IMR-90 (cell line): ENCODE measurements at regions not wholly inside any gene's neighbourhood (a gene's known extent, or its start where the extent isn't known, plus 50 kb on each side); places are given as distances from the start of the nearest gene placed in this dataset.

Experiments
- ATAC-seq: fragments of 200-7000 bp; cut with Tn5 transposase; 2 replicates; pipeline ENCODE4 v1.9.1; 2020; ENCODE audit warnings: low read depth, mild to moderate bottlenecking, moderate library complexity
- BruUV-seq: library from RNA; stranded (reverse); fragments of 400-500 nt; replicated peaks from 2 replicates; lab custom pipeline; 2021; lab: Mats Ljungman, UMichigan
- CTCF ChIA-PET: fragments of 300-600 bp; formaldehyde crosslinking; extraction: SDS; loops from one replicate; lab custom pipeline; 2021; ENCODE audit warnings: antibody characterized with exemption; lab: Yijun Ruan, JAX
- POLR2A ChIA-PET: fragments of 300-600 bp; sonication (Branson Sonifier 250); formaldehyde crosslinking; loops from one replicate; lab custom pipeline; 2022; ENCODE audit warnings: antibody characterized with exemption; ENCODE audit not compliant: unreplicated experiment; lab: Charles Lee
- DNase-seq: peaks from one replicate; pipeline ENCODE4 v3.0.0; 2013
- H2AFZ ChIP-seq: replicated peaks from 2 replicates; pipeline ENCODE3; 2013; ENCODE audit warnings: low read length, mild to moderate bottlenecking; ENCODE audit not compliant: poor library complexity
- H2AK5ac ChIP-seq: 2 replicates; pipeline ENCODE4 v1.6.1; 2013; ENCODE audit warnings: low read depth, low read length, inconsistent platforms
- H2AK9ac ChIP-seq: replicated peaks from 2 replicates; pipeline ENCODE3; 2013; ENCODE audit warnings: mild to moderate bottlenecking, low read depth, low read length, moderate library complexity; ENCODE audit not compliant: poor library complexity
- H2BK120ac ChIP-seq: 2 replicates; pipeline ENCODE4 v1.6.1; 2013; ENCODE audit warnings: low read depth, low read length, inconsistent platforms
- H2BK15ac ChIP-seq: 3 replicates; pipeline ENCODE4 v1.6.1; 2013; ENCODE audit warnings: low read depth, low read length, inconsistent platforms
- H2BK20ac ChIP-seq: 2 replicates; pipeline ENCODE4 v1.6.1; 2013; ENCODE audit warnings: low read depth, mild to moderate bottlenecking, inconsistent platforms, low read length, moderate library complexity
- H2BK5ac ChIP-seq: 2 replicates; pipeline ENCODE4 v1.6.1; 2013; ENCODE audit warnings: mild to moderate bottlenecking, low read depth, low read length, inconsistent platforms; ENCODE audit not compliant: poor library complexity, severe bottlenecking
- H3K14ac ChIP-seq: replicated peaks from 2 replicates; pipeline ENCODE4 v1.6.1; 2013; ENCODE audit warnings: low read depth, low read length, inconsistent platforms
- H3K18ac ChIP-seq: 2 replicates; pipeline ENCODE4 v1.6.1; 2013; ENCODE audit warnings: low read depth, low read length, control low read depth
- H3K23ac ChIP-seq: 2 replicates; pipeline ENCODE4 v1.6.1; 2013; ENCODE audit warnings: low read depth, low read length, inconsistent platforms
- H3K27ac ChIP-seq: 2 replicates; pipeline ENCODE4 v1.5.1; 2013; ENCODE audit warnings: mild to moderate bottlenecking, control low read depth, low read length; ENCODE audit not compliant: insufficient read depth
- H3K27me3 ChIP-seq: 2 replicates; pipeline ENCODE4 v1.6.1; 2013; ENCODE audit warnings: low read length; ENCODE audit not compliant: control insufficient read depth, insufficient read depth
- H3K36me3 ChIP-seq: 2 replicates; pipeline ENCODE4 v1.6.1; 2013; ENCODE audit warnings: low read length, mixed read lengths; ENCODE audit not compliant: control insufficient read depth, insufficient read depth
- H3K4ac ChIP-seq: 2 replicates; pipeline ENCODE4 v1.6.1; 2013; ENCODE audit warnings: low read depth, low read length, inconsistent platforms
- H3K4me1 ChIP-seq: 2 replicates; pipeline ENCODE4 v1.6.1; 2013; ENCODE audit warnings: low read length, mixed read lengths; ENCODE audit not compliant: control insufficient read depth, insufficient read depth
- H3K4me2 ChIP-seq: 2 replicates; pipeline ENCODE4 v1.6.1; 2013; ENCODE audit warnings: low read depth, mild to moderate bottlenecking, control low read depth, low read length, moderate library complexity
- H3K4me3 ChIP-seq: 2 replicates; pipeline ENCODE4 v1.5.1; 2013; ENCODE audit warnings: low read depth, mild to moderate bottlenecking, control low read depth, low read length, moderate library complexity; ENCODE audit not compliant: insufficient read depth
- H3K56ac ChIP-seq: 2 replicates; pipeline ENCODE4 v1.6.1; 2013; ENCODE audit warnings: low read length, inconsistent platforms; ENCODE audit not compliant: insufficient read depth; ENCODE audit errors: extremely low read depth
- H3K79me1 ChIP-seq, 2 experiments: 2 replicates each; pipeline ENCODE4 v1.6.1; 2013; ENCODE audit warnings: low read length in 2 of 2, inconsistent platforms in 1 of 2, low read depth in 1 of 2
- H3K9ac ChIP-seq: 2 replicates; pipeline ENCODE4 v1.6.1; 2013; ENCODE audit warnings: low read depth, low read length, control low read depth
- H3K9me1 ChIP-seq: 2 replicates; pipeline ENCODE4 v1.6.1; 2013; ENCODE audit warnings: low read length, inconsistent platforms; ENCODE audit not compliant: insufficient read depth
- H3K9me3 ChIP-seq: 2 replicates; pipeline ENCODE4 v1.6.1; 2013; ENCODE audit warnings: low read length; ENCODE audit not compliant: control insufficient read depth, insufficient read depth
- H4K20me1 ChIP-seq: 2 replicates; pipeline ENCODE4 v1.6.1; 2013; ENCODE audit warnings: low read length, inconsistent platforms; ENCODE audit not compliant: insufficient read depth
- H4K5ac ChIP-seq: 2 replicates; pipeline ENCODE4 v1.6.1; 2013; ENCODE audit warnings: mild to moderate bottlenecking, low read depth, low read length, control low read depth
- H4K8ac ChIP-seq, 2 experiments: 2 replicates each; pipeline ENCODE4 v1.6.1; 2013; ENCODE audit warnings: low read depth in 2 of 2, low read length in 2 of 2, control low read depth in 1 of 2, inconsistent platforms in 1 of 2
- H4K91ac ChIP-seq: 2 replicates; pipeline ENCODE4 v1.6.1; 2013; ENCODE audit warnings: low read depth, low read length, inconsistent platforms; ENCODE audit not compliant: insufficient read depth
- BHLHE40 ChIP-seq: fragments of 150-350 bp; IDR thresholded peaks from 2 replicates; pipeline ENCODE4 v1.6.1; 2016; ENCODE audit warnings: mild to moderate bottlenecking, low read depth, low read length
- FOS ChIP-seq: fragments of 150-350 bp; IDR thresholded peaks from 2 replicates; pipeline ENCODE4 v1.6.1; 2016; ENCODE audit warnings: low read depth, low read length
- MAFK ChIP-seq: IDR thresholded peaks from 2 replicates; pipeline ENCODE4 v1.6.1; 2012; ENCODE audit warnings: low read depth, low read length, improper control_type of control experiment
- POLR2A ChIP-seq: IDR thresholded peaks from 2 replicates; pipeline ENCODE4 v1.6.1; 2012; ENCODE audit warnings: mild to moderate bottlenecking, low read depth, low read length
- RAD21 ChIP-seq: IDR thresholded peaks from 2 replicates; pipeline ENCODE4 v1.6.1; 2012; ENCODE audit warnings: low read length, improper control_type of control experiment
- RFX5 ChIP-seq: IDR thresholded peaks from 2 replicates; pipeline ENCODE4 v1.8.0; 2012; ENCODE audit warnings: low read depth, mild to moderate bottlenecking, low read length, moderate library complexity
- WGBS, 2 experiments: methylation state at CpG; one replicate each; pipeline versions ENCODE4 v1.1.5 to v1.1.7; 2013; ENCODE audit warnings: missing lambda C conversion rate in 2 of 2; ENCODE audit not compliant: insufficient read length in 1 of 2; ENCODE audit errors: extremely low coverage in 2 of 2; 5-methylcytosine and 5-hydroxymethylcytosine counted together
- dilution Hi-C: fragments of 300-500 bp; cut with HindIII; formaldehyde crosslinking; loops from one replicate; pipeline ENCODE4 v1.14.3; 2018; ENCODE audit warnings: low sequenced_read_pairs; ENCODE audit not compliant: unreplicated experiment
- in situ Hi-C: fragments of 300-500 bp; cut with MboI; formaldehyde crosslinking; loops from 3 replicates; pipeline ENCODE4 v1.14.3; 2019; ENCODE audit warnings: low sequenced_read_pairs, inconsistent platforms, mixed read lengths
- intact Hi-C: fragments of 100-400 bp; cut with micrococcal nuclease; formaldehyde crosslinking; loops from 2 replicates; pipeline ENCODE4 v1.10.0; 2022

GRCh38 chr3:107256963-107257362 is 120.3 kb upstream of the CCDC54 start:
- TF ChIP-seq MAFK (no peak), FOS (no peak), POLR2A (no peak), BHLHE40 (no peak), RFX5 (no peak), RAD21 (no peak)
- DNase-seq, result no peak
- no peak overlapping the region for H2BK20ac ChIP-seq
- no peak overlapping the region for H3K14ac ChIP-seq
- no peaks in the 10 kb centered on the region for H3K27me3 ChIP-seq
- H3K9me1 ChIP-seq, result no peaks in the 10 kb centered on the region
- no peak overlapping the region for H2AFZ ChIP-seq
- H3K4ac ChIP-seq, result no peak overlapping the region
- H3K23ac ChIP-seq, result no peak overlapping the region
- H3K56ac ChIP-seq, result no peak overlapping the region
- H3K27ac ChIP-seq, result no peak overlapping the region
- H3K36me3 ChIP-seq, result no peaks in the 10 kb centered on the region
- no peak overlapping the region for H3K4me3 ChIP-seq
- no peak overlapping the region for H4K5ac ChIP-seq
- dilution Hi-C loops (no loop called here), intact Hi-C loops (no loop called here), in situ Hi-C loops (no loop called here)
- no peak overlapping the region for H3K4me2 ChIP-seq
- 0% methylated on average over 1 of the region's 1 CpG; no CpG with 5 or more reads in 1 of the 2 experiments for WGBS, 2 experiments
- no TSS peak for BruUV-seq
- no peak overlapping the region for H4K91ac ChIP-seq
- ChIA-PET CTCF (interaction anchor here (1.4 kb wide), 1 partner anchor 15 kb away, joined by 4 read pairs; no protein-coding TSS in a partner anchor), POLR2A (no interaction called here)
- no peak overlapping the region for H2BK120ac ChIP-seq
- H2AK5ac ChIP-seq, result no peak overlapping the region
- no peak overlapping the region for H3K18ac ChIP-seq
- H3K79me1 ChIP-seq, result no peaks in the 10 kb centered on the region
- H3K4me1 ChIP-seq, result no peaks in the 10 kb centered on the region
- no peak overlapping the region for H2BK15ac ChIP-seq
- H4K8ac ChIP-seq, result no peak overlapping the region
- no peak overlapping the region for H3K9ac ChIP-seq
- no peak for ATAC-seq
- no peaks in the 10 kb centered on the region for H4K20me1 ChIP-seq
- H2BK5ac ChIP-seq, result no peak overlapping the region
- H3K9me3 ChIP-seq, result no peaks in the 10 kb centered on the region
- H2AK9ac ChIP-seq, result no peak overlapping the region
